Liver (tissue), 3 donors: ENCODE measurements at regions not wholly inside any gene's neighbourhood (a gene's known extent, or its start where the extent isn't known, plus 50 kb on each side); places are given as distances from the start of the nearest gene placed in this dataset.
"Not testable (repeated sequence)": the region's sequence is repeated elsewhere in the genome, so short reads cannot be mapped to it uniquely, and the experiment has no call there.

ENCODE experiments used
- EGR1 ChIP-seq, 2 donors: IDR thresholded peaks; 2 replicates each; pipeline ENCODE4 v1.6.1; 2016 to 2018; ENCODE audit warnings: antibody characterized with exemption in 2 of 2, low read depth in 2 of 2
- HNF4G ChIP-seq: IDR thresholded peaks from 2 replicates; pipeline ENCODE4 v1.6.1; 2016; ENCODE audit warnings: antibody characterized with exemption
- MAX ChIP-seq: IDR thresholded peaks from 2 replicates; pipeline ENCODE4 v1.6.1; 2016; ENCODE audit warnings: antibody characterized with exemption
- NR2F2 ChIP-seq: IDR thresholded peaks from 2 replicates; pipeline ENCODE4 v1.6.1; 2016; ENCODE audit warnings: antibody characterized with exemption
- RAD21 ChIP-seq, 2 donors: IDR thresholded peaks; 2 replicates each; pipeline ENCODE4 v1.6.1; 2016; ENCODE audit warnings: antibody characterized with exemption in 2 of 2, mild to moderate bottlenecking in 2 of 2
- RXRA ChIP-seq, 2 donors: IDR thresholded peaks; 2 replicates each; pipeline ENCODE4 v1.6.1; 2017 to 2018; ENCODE audit warnings: antibody characterized with exemption in 2 of 2, mild to moderate bottlenecking in 1 of 2
- YY1 ChIP-seq: IDR thresholded peaks from 2 replicates; pipeline ENCODE4 v1.6.1; 2016; ENCODE audit warnings: antibody characterized with exemption, mild to moderate bottlenecking
- TF ChIP-seq, protein P1 (sequence below): fragments of 150-350 bp; IDR thresholded peaks from 2 replicates; pipeline ENCODE4 v1.5.1; 2017; ENCODE audit warnings: improper control_type of control experiment, low read depth, low read length; ENCODE audit not compliant: missing input control
- TF ChIP-seq, protein P2 (sequence below): IDR thresholded peaks from 2 replicates; pipeline ENCODE4 v1.6.1; 2016; ENCODE audit warnings: antibody characterized with exemption, mild to moderate bottlenecking
- TF ChIP-seq, protein P3 (sequence below): IDR thresholded peaks from 2 replicates; pipeline ENCODE4 v1.6.1; 2016; ENCODE audit warnings: antibody characterized with exemption
- donor health status: healthy.
- donor health status: healthy.

- TF ChIP-seq, protein P1, sequence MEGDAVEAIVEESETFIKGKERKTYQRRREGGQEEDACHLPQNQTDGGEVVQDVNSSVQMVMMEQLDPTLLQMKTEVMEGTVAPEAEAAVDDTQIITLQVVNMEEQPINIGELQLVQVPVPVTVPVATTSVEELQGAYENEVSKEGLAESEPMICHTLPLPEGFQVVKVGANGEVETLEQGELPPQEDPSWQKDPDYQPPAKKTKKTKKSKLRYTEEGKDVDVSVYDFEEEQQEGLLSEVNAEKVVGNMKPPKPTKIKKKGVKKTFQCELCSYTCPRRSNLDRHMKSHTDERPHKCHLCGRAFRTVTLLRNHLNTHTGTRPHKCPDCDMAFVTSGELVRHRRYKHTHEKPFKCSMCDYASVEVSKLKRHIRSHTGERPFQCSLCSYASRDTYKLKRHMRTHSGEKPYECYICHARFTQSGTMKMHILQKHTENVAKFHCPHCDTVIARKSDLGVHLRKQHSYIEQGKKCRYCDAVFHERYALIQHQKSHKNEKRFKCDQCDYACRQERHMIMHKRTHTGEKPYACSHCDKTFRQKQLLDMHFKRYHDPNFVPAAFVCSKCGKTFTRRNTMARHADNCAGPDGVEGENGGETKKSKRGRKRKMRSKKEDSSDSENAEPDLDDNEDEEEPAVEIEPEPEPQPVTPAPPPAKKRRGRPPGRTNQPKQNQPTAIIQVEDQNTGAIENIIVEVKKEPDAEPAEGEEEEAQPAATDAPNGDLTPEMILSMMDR, result not testable (repeated sequence)
- TF ChIP-seq, protein P2, sequence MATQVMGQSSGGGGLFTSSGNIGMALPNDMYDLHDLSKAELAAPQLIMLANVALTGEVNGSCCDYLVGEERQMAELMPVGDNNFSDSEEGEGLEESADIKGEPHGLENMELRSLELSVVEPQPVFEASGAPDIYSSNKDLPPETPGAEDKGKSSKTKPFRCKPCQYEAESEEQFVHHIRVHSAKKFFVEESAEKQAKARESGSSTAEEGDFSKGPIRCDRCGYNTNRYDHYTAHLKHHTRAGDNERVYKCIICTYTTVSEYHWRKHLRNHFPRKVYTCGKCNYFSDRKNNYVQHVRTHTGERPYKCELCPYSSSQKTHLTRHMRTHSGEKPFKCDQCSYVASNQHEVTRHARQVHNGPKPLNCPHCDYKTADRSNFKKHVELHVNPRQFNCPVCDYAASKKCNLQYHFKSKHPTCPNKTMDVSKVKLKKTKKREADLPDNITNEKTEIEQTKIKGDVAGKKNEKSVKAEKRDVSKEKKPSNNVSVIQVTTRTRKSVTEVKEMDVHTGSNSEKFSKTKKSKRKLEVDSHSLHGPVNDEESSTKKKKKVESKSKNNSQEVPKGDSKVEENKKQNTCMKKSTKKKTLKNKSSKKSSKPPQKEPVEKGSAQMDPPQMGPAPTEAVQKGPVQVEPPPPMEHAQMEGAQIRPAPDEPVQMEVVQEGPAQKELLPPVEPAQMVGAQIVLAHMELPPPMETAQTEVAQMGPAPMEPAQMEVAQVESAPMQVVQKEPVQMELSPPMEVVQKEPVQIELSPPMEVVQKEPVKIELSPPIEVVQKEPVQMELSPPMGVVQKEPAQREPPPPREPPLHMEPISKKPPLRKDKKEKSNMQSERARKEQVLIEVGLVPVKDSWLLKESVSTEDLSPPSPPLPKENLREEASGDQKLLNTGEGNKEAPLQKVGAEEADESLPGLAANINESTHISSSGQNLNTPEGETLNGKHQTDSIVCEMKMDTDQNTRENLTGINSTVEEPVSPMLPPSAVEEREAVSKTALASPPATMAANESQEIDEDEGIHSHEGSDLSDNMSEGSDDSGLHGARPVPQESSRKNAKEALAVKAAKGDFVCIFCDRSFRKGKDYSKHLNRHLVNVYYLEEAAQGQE, result not testable (repeated sequence)
- not testable (repeated sequence) for TF ChIP-seq RXRA (IDR thresholded peaks at IDR 0.05); YY1; NR2F2; EGR1 (IDR thresholded peaks at IDR 0.05; ENCODE audit: low read depth in 2 of 2); MAX; HNF4G; RAD21 (IDR thresholded peaks at IDR 0.05)
- TF ChIP-seq, protein P3, sequence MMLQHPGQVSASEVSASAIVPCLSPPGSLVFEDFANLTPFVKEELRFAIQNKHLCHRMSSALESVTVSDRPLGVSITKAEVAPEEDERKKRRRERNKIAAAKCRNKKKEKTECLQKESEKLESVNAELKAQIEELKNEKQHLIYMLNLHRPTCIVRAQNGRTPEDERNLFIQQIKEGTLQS, result not testable (repeated sequence)
Observed at GRCh38 chr16:6725206-6725605, 607.4 kb upstream of the RBFOX1 start.
